Brain microvascular endothelial cell (primary cell): ENCODE measurements at regions not wholly inside any gene's neighbourhood (a gene's known extent, or its start where the extent isn't known, plus 50 kb on each side); places are given as distances from the start of the nearest gene placed in this dataset.

Experiments used
- DNase-seq: peaks from one replicate; pipeline ENCODE4 v3.0.0-alpha.2; 2020
- H3K27ac ChIP-seq: fragments of 250-450 bp; sonication (Bioruptor Pico); 2 replicates; pipeline ENCODE4 v1.5.1; 2020; ENCODE audit warnings: mild to moderate bottlenecking, moderate library complexity
- H3K27me3 ChIP-seq: fragments of 250-450 bp; sonication (Bioruptor Pico); replicated peaks from 2 replicates; pipeline ENCODE4 v1.5.1; 2020; ENCODE audit warnings: mild to moderate bottlenecking
- H3K36me3 ChIP-seq: fragments of 250-450 bp; sonication (Bioruptor Pico); replicated peaks from 2 replicates; pipeline ENCODE4 v1.5.1; 2020; ENCODE audit warnings: mild to moderate bottlenecking
- H3K4me3 ChIP-seq: 2 replicates; pipeline ENCODE4 v1.5.1; 2011; ENCODE audit warnings: low read depth, mild to moderate bottlenecking, control low read depth, low read length, moderate library complexity
- CTCF ChIP-seq: IDR thresholded peaks from 2 replicates; pipeline ENCODE4 v1.5.1; 2011; ENCODE audit warnings: low read depth, mild to moderate bottlenecking, moderate library complexity, low read length, control low read depth, inconsistent platforms; ENCODE audit errors: missing control alignments
- in situ Hi-C: cut with HindIII; loops from 2 replicates; pipeline ENCODE4 v1.10.0; 2017; ENCODE audit warnings: low sequenced_read_pairs, low pct_ligation_motif_present

- no peak for DNase-seq
- H3K36me3 ChIP-seq: no peaks in the 10 kb centered on the region
- no peak overlapping the region for H3K27ac ChIP-seq
- no peak overlapping the region for H3K4me3 ChIP-seq
- TF ChIP-seq CTCF: no peak
- no peaks in the 10 kb centered on the region for H3K27me3 ChIP-seq
- in situ Hi-C loops: no loop called here
These were observed 1532.0 kb downstream of the PCDH18 start for GRCh38 chr4:136000246-136000645.

GRCh38 chr4:135994360-135994759 is 1537.9 kb downstream of the PCDH18 start:
- in situ Hi-C loops: no loop called here
- H3K27me3 ChIP-seq: no peaks in the 10 kb centered on the region
- no peak for TF ChIP-seq CTCF
- H3K27ac ChIP-seq: no peak overlapping the region
- H3K4me3 ChIP-seq: no peak overlapping the region
- H3K36me3 ChIP-seq: no peaks in the 10 kb centered on the region
- no peak for DNase-seq

GRCh38 chr4:135976860-135977259 is 1555.4 kb downstream of the PCDH18 start:
- no peaks in the 10 kb centered on the region for H3K36me3 ChIP-seq
- in situ Hi-C loops: no loop called here
- no peaks in the 10 kb centered on the region for H3K27me3 ChIP-seq
- no peak overlapping the region for H3K27ac ChIP-seq
- no peak for DNase-seq
- no peak for TF ChIP-seq CTCF
- no peak overlapping the region for H3K4me3 ChIP-seq

- H3K36me3 ChIP-seq: no peaks in the 10 kb centered on the region
- no peak for TF ChIP-seq CTCF
- no peak overlapping the region for H3K4me3 ChIP-seq
- in situ Hi-C loops: no loop called here
- H3K27me3 ChIP-seq: no peaks in the 10 kb centered on the region
- no peak for DNase-seq
- H3K27ac ChIP-seq: no peak overlapping the region
These were observed 1565.4 kb downstream of the PCDH18 start for GRCh38 chr4:135966936-135967335.

GRCh38 chr4:135963009-135963408 is 1569.3 kb downstream of the PCDH18 start:
- TF ChIP-seq CTCF: no peak
- H3K27me3 ChIP-seq: no peaks in the 10 kb centered on the region
- no peak overlapping the region for H3K27ac ChIP-seq
- no peaks in the 10 kb centered on the region for H3K36me3 ChIP-seq
- no peak for DNase-seq
- in situ Hi-C loops: no loop called here
- no peak overlapping the region for H3K4me3 ChIP-seq

- TF ChIP-seq CTCF: no peak
- no peaks in the 10 kb centered on the region for H3K36me3 ChIP-seq
- H3K27ac ChIP-seq: no peak overlapping the region
- H3K4me3 ChIP-seq: no peak overlapping the region
- H3K27me3 ChIP-seq: no peaks in the 10 kb centered on the region
- no peak for DNase-seq
- in situ Hi-C loops: no loop called here
These were observed 1582.4 kb downstream of the PCDH18 start for GRCh38 chr4:135949931-135950330.
